ENCODE measurements at regions not wholly inside any gene's neighbourhood (a gene's known extent, or its start where the extent isn't known, plus 50 kb on each side); places are given as distances from the start of the nearest gene placed in this dataset.
"Not testable (repeated sequence)": the region's sequence is repeated elsewhere in the genome, so short reads cannot be mapped to it uniquely, and the experiment has no call there.

DNA sequence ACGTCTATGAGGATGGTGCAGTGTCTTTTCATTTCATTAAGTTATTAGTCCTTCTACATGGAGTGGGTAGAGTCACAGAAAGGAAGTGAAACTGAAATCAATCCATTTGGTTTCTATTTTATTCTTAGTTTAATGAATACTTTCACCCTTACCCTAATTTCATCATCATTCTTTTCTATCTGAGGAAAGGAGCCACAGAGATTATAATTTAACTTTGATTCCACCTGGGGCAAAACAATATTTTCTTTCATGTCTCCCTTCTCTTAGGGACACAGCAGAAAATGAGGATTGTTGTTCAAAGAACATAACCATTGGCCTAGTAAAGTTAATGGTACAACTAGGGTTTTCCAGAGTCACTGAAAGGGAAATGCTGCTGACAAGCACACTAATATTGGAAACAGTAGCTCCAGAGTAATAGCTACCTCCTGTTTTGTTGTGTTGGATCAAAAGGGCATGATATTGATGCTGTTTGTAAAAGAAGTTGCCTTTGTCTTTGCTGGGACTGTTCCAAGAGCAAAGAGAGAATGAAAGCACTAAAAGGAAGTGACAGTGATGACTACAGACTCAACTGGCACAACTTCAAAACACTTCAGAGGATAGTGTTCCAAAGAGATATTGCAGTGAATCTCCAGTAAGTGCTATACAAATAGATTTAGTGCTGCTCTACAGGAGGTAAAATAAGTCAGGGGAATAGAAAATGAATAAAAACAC, 247.1 kb upstream of the PITX2 start:
- TF ChIP-seq, protein P1, sequence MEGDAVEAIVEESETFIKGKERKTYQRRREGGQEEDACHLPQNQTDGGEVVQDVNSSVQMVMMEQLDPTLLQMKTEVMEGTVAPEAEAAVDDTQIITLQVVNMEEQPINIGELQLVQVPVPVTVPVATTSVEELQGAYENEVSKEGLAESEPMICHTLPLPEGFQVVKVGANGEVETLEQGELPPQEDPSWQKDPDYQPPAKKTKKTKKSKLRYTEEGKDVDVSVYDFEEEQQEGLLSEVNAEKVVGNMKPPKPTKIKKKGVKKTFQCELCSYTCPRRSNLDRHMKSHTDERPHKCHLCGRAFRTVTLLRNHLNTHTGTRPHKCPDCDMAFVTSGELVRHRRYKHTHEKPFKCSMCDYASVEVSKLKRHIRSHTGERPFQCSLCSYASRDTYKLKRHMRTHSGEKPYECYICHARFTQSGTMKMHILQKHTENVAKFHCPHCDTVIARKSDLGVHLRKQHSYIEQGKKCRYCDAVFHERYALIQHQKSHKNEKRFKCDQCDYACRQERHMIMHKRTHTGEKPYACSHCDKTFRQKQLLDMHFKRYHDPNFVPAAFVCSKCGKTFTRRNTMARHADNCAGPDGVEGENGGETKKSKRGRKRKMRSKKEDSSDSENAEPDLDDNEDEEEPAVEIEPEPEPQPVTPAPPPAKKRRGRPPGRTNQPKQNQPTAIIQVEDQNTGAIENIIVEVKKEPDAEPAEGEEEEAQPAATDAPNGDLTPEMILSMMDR (IDR thresholded peaks at IDR 0.05; ENCODE audit: low read depth, low read length, missing control alignments) = no peak
- H3K4me3 ChIP-seq (replicated peaks; ENCODE audit: low read depth, low read length) = no peak overlapping the region
- DNase-seq (ENCODE audit: extremely low read depth, low read depth) = no peak

GRCh38 chr4:110876214-110876613, 253.3 kb upstream of the PITX2 start:
- DNase-seq (ENCODE audit: extremely low read depth, low read depth); H3K4me3 ChIP-seq (replicated peaks; ENCODE audit: low read depth, low read length): not testable (repeated sequence)

DNA sequence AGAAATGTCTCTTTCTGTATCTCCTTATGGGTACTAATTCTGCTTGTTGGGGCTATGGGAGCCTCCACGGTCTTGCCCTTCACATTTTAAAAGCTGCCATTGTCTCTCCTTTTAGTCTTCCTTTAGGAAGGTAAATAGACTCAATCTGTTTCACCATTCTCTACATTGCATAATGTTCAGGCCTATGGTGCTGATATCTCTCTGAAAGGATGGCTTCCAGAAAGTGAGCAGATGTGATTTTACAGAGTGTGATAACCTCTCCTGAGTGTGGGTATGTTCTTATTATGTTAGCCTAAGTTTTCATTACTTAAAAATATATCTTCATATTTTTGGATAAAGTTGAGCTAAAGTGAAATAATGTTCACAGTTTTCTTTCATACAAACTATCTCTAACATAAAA, 254.0 kb upstream of the PITX2 start:
- DNase-seq (ENCODE audit: extremely low read depth, low read depth) = no peak
- TF ChIP-seq, protein P1 (IDR thresholded peaks at IDR 0.05; ENCODE audit: low read depth, low read length, missing control alignments) = no peak
- no peak overlapping the region for H3K4me3 ChIP-seq (replicated peaks; ENCODE audit: low read depth, low read length)

DNA sequence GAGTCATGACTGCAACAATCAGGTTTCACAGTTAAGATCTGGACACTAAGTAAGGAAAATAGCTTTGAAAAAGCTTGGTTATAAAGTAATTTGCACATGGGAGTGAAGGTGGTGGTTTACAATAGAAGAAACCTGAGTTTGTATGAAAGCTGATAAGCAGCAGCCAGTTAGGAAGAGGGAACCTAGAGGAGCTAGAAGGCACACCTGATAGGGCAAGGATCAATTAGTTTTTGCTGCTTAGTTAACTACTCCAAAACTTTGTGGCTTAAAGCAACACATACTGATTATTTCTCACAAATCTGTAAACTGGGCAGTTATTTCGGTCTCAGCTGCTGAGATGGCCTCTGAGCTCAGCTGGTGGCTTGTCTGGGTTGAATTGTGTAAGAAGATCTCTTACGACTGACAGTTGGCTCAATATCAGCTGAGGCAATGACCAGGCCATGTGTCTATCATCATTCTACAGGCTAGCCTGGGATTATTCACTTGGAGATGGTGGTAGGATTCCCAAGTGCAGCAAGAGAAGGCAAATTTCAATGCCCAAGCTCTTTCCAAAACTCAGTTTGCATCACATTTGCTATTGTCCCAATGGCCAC, 255.0 kb upstream of the PITX2 start:
- TF ChIP-seq, protein P1 (IDR thresholded peaks at IDR 0.05; ENCODE audit: low read depth, low read length, missing control alignments) = no peak
- no peak for DNase-seq (ENCODE audit: extremely low read depth, low read depth)
- no peak overlapping the region for H3K4me3 ChIP-seq (replicated peaks; ENCODE audit: low read depth, low read length)

- DNase-seq (ENCODE audit: extremely low read depth, low read depth) = no peak
- TF ChIP-seq, protein P1 (IDR thresholded peaks at IDR 0.05; ENCODE audit: low read depth, low read length, missing control alignments) = no peak
- no peak overlapping the region for H3K4me3 ChIP-seq (replicated peaks; ENCODE audit: low read depth, low read length)
These were observed 255.5 kb upstream of the PITX2 start for GRCh38 chr4:110878413-110878812.

GRCh38 chr4:110878956-110879355, 256.1 kb upstream of the PITX2 start:
- TF ChIP-seq, protein P1 (IDR thresholded peaks at IDR 0.05; ENCODE audit: low read depth, low read length, missing control alignments) = no peak
- DNase-seq (ENCODE audit: extremely low read depth, low read depth) = no peak

GRCh38 chr4:110886270-110886669, 263.4 kb upstream of the PITX2 start:
- H3K4me3 ChIP-seq (replicated peaks; ENCODE audit: low read depth, low read length) = no peak overlapping the region
- DNase-seq (ENCODE audit: extremely low read depth, low read depth) = no peak
- TF ChIP-seq, protein P1 (IDR thresholded peaks at IDR 0.05; ENCODE audit: low read depth, low read length, missing control alignments) = no peak

More at GRCh38 chr4:110878956-110879355, 256.1 kb upstream of the PITX2 start:
- no peak overlapping the region for H3K4me3 ChIP-seq (replicated peaks; ENCODE audit: low read depth, low read length)

All from HFF-Myc (cell line).